ENCODE measurements at regions not wholly inside any gene's neighbourhood (a gene's known extent, or its start where the extent isn't known, plus 50 kb on each side); places are given as distances from the start of the nearest gene placed in this dataset.
"Not testable (repeated sequence)": the region's sequence is repeated elsewhere in the genome, so short reads cannot be mapped to it uniquely, and the experiment has no call there.

GRCh38 chr9:10858817-10859216 lies 246.0 kb upstream of the PTPRD start:
- Histone ChIP-seq H3K4me3 (no peak overlapping the region), H3K27ac (no peak overlapping the region)
- no peak for DNase-seq (ENCODE audit: low spot score)
- TF ChIP-seq, protein P1, sequence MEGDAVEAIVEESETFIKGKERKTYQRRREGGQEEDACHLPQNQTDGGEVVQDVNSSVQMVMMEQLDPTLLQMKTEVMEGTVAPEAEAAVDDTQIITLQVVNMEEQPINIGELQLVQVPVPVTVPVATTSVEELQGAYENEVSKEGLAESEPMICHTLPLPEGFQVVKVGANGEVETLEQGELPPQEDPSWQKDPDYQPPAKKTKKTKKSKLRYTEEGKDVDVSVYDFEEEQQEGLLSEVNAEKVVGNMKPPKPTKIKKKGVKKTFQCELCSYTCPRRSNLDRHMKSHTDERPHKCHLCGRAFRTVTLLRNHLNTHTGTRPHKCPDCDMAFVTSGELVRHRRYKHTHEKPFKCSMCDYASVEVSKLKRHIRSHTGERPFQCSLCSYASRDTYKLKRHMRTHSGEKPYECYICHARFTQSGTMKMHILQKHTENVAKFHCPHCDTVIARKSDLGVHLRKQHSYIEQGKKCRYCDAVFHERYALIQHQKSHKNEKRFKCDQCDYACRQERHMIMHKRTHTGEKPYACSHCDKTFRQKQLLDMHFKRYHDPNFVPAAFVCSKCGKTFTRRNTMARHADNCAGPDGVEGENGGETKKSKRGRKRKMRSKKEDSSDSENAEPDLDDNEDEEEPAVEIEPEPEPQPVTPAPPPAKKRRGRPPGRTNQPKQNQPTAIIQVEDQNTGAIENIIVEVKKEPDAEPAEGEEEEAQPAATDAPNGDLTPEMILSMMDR (IDR thresholded peaks at IDR 0.05), result no peak

- no peak overlapping the region for H3K4me3 ChIP-seq
- no peak overlapping the region for H3K27ac ChIP-seq
- no peak for DNase-seq (ENCODE audit: low spot score)
- TF ChIP-seq, protein P1 (IDR thresholded peaks at IDR 0.05), result no peak
Observed at GRCh38 chr9:10863476-10863875, 250.7 kb upstream of the PTPRD start.

DNA sequence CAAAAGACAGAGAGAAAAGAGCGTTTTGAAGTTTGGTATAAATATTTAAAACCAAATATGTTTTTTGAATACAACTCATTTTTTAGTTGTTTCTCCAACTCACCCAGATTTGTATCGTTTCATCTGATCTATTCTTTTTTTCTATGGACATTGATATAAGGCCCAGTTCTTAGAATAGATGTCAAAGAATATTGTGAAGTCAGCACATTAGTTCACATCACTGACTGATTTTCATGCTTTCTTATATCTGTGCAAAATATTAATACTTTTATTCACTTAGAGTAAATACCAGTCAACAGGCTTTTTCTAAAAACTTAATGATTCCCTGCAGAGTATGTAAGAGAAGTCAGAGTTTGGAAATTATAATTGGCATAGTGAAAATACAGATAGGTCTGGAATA lies 254.4 kb upstream of the PTPRD start:
- Histone ChIP-seq H3K27ac (no peak overlapping the region), H3K4me3 (no peak overlapping the region)
- TF ChIP-seq, protein P1 (IDR thresholded peaks at IDR 0.05), result no peak
- no peak for DNase-seq (ENCODE audit: low spot score)

- H3K4me3 ChIP-seq, result no peak overlapping the region
- TF ChIP-seq, protein P1 (IDR thresholded peaks at IDR 0.05), result no peak
- no peak for DNase-seq (ENCODE audit: low spot score)
- H3K27ac ChIP-seq, result no peak overlapping the region
Observed at GRCh38 chr9:10869687-10870086, 256.9 kb upstream of the PTPRD start.

GRCh38 chr9:10873999-10874398 lies 261.2 kb upstream of the PTPRD start:
- H3K27ac ChIP-seq, result no peak overlapping the region
- DNase-seq (ENCODE audit: low spot score), result no peak
- H3K4me3 ChIP-seq, result no peak overlapping the region
- TF ChIP-seq, protein P1 (IDR thresholded peaks at IDR 0.05), result no peak

GRCh38 chr9:10875752-10876151 lies 262.9 kb upstream of the PTPRD start:
- H3K27ac ChIP-seq, result no peak overlapping the region
- H3K4me3 ChIP-seq, result no peak overlapping the region
- no peak for DNase-seq (ENCODE audit: low spot score)
- TF ChIP-seq, protein P1 (IDR thresholded peaks at IDR 0.05), result no peak

GRCh38 chr9:10876333-10876732 lies 263.5 kb upstream of the PTPRD start:
- no peak overlapping the region for H3K27ac ChIP-seq
- DNase-seq (ENCODE audit: low spot score), result no peak

DNA sequence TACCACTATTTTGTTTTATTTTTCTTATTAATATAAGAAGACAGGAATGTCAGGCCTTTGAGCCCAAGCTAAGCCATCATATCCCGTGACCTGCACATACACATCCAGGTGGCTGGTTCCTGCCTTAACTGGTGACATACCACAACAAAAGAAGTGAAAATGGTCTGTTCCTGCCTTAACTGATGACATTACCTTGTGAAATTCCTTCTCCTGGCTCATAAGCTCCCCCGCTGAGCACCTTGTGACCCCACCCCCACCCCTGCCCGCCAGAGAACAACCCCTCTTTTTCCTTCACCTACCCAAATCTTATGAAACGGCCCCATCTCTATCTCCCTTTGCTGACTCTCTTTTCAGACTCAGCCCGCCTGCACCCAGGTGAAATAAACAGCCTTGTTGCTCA lies 277.5 kb upstream of the PTPRD start:
- H3K27ac ChIP-seq; DNase-seq (ENCODE audit: low spot score); H3K4me3 ChIP-seq: not testable (repeated sequence)

More at GRCh38 chr9:10876333-10876732, 263.5 kb upstream of the PTPRD start:
- no peak overlapping the region for H3K4me3 ChIP-seq
- TF ChIP-seq, protein P1 (IDR thresholded peaks at IDR 0.05), result no peak

Data from coronary artery (tissue), 2 donors.